ENCODE measurements at regions not wholly inside any gene's neighbourhood (a gene's known extent, or its start where the extent isn't known, plus 50 kb on each side); places are given as distances from the start of the nearest gene placed in this dataset.

GRCh38 chr12:123062681-123063486 is 82.4 kb downstream of the ARL6IP4 start (continued):
- TF ChIP-seq ZNF235 (CRISPR knock-in tag; IDR thresholded peaks at IDR 0.05; ENCODE audit: borderline replicate concordance) (no peak; the same call in 1 of the 2 replicates), HMG20A (CRISPR knock-in tag; IDR thresholded peaks at IDR 0.05; ENCODE audit: borderline replicate concordance) (peak; percentile 73; the same call in 1 of the 2 replicates), ZNF468 (CRISPR knock-in tag; IDR thresholded peaks at IDR 0.05) (no peak), CREB1 (IDR thresholded peaks at IDR 0.05) (peak; percentile 58), CREB1 (CRISPR knock-in tag; IDR thresholded peaks at IDR 0.05) (no peak), RFX5 (IDR thresholded peaks at IDR 0.05; ENCODE audit: low read depth, low read length) (peak; percentile 31; the same call in 1 of the 2 replicates), REXO4 (CRISPR knock-in tag; IDR thresholded peaks at IDR 0.05; ENCODE audit: borderline replicate concordance) (no peak), PHF5A (CRISPR knock-in tag; IDR thresholded peaks at IDR 0.05; ENCODE audit: low read depth, unreplicated experiment) (no peak), MYNN (CRISPR knock-in tag; IDR thresholded peaks at IDR 0.05; ENCODE audit: low read depth) (no peak), DZIP1 (CRISPR knock-in tag; IDR thresholded peaks at IDR 0.05) (no peak), ZNF747 (CRISPR knock-in tag; IDR thresholded peaks at IDR 0.05; ENCODE audit: borderline replicate concordance) (no peak), MBNL3 (CRISPR knock-in tag; conservative IDR thresholded peaks at IDR 0.05) (no peak), ARID2 (CRISPR knock-in tag; IDR thresholded peaks at IDR 0.05; ENCODE audit: borderline replicate concordance) (no peak), MTA1 (CRISPR knock-in tag; IDR thresholded peaks at IDR 0.05; ENCODE audit: borderline replicate concordance) (0 out of 2 replicates have a peak, but pooled peaks have one; percentile 46), SMAD1 (CRISPR knock-in tag; IDR thresholded peaks at IDR 0.05; ENCODE audit: borderline replicate concordance, low read depth) (no peak), XBP1 (CRISPR knock-in tag; IDR thresholded peaks at IDR 0.05) (no peak), PHF8 (CRISPR knock-in tag; IDR thresholded peaks at IDR 0.05) (peak; percentile 40; the same call in 1 of the 2 replicates), ATRX (CRISPR knock-in tag; IDR thresholded peaks at IDR 0.05; ENCODE audit: borderline replicate concordance) (no peak), ATF7-NPFF (CRISPR knock-in tag; IDR thresholded peaks at IDR 0.05; ENCODE audit: low read depth) (no peak), ZNF607 (CRISPR knock-in tag; IDR thresholded peaks at IDR 0.05; ENCODE audit: borderline replicate concordance) (peak; percentile 48; the same call in 1 of the 2 replicates), SNRNP70 (IDR thresholded peaks at IDR 0.05; ENCODE audit: low read depth, low read length) (no peak), HMG20B (CRISPR knock-in tag; conservative IDR thresholded peaks at IDR 0.05) (no peak)
- TF ChIP-seq, protein P1, sequence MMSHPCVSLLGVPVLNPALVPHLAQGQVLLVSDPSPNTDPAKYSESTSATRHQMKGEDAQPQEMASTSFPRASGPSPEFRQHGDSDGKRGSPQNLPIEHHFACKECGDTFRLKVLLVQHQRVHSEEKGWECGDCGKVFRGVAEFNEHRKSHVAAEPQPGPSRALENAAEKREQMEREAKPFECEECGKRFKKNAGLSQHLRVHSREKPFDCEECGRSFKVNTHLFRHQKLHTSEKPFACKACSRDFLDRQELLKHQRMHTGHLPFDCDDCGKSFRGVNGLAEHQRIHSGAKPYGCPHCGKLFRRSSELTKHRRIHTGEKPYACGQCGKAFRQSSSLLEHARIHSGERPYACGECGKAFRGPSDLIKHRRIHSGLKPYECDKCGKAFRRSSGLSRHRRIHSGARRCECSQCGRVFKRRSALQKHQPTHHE (CRISPR knock-in tag; IDR thresholded peaks at IDR 0.05; ENCODE audit: borderline replicate concordance) = no peak
- TF ChIP-seq, protein P2, sequence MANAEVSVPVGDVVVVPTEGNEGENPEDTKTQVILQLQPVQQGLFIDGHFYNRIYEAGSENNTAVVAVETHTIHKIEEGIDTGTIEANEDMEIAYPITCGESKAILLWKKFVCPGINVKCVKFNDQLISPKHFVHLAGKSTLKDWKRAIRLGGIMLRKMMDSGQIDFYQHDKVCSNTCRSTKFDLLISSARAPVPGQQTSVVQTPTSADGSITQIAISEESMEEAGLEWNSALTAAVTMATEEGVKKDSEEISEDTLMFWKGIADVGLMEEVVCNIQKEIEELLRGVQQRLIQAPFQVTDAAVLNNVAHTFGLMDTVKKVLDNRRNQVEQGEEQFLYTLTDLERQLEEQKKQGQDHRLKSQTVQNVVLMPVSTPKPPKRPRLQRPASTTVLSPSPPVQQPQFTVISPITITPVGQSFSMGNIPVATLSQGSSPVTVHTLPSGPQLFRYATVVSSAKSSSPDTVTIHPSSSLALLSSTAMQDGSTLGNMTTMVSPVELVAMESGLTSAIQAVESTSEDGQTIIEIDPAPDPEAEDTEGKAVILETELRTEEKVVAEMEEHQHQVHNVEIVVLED (CRISPR knock-in tag; IDR thresholded peaks at IDR 0.05; ENCODE audit: borderline replicate concordance) = no peak; the same call in 1 of the 2 replicates
- TF ChIP-seq, protein P3, sequence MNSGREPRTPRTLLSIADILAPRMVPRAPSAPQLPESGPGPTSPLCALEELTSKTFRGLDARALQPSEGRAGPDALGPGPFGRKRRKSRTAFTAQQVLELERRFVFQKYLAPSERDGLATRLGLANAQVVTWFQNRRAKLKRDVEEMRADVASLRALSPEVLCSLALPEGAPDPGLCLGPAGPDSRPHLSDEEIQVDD (CRISPR knock-in tag; IDR thresholded peaks at IDR 0.05; ENCODE audit: borderline replicate concordance) = no peak

Data from HepG2 (cell line).